Dermis microvascular lymphatic vessel endothelial cell (primary cell): ENCODE measurements at regions not wholly inside any gene's neighbourhood (a gene's known extent, or its start where the extent isn't known, plus 50 kb on each side); places are given as distances from the start of the nearest gene placed in this dataset.
A peak's percentile ranks its signal among the peaks of the same experiment; 100 is the strongest.

Source experiments
- DNase-seq, 2 donors: peaks; one replicate each; pipeline versions ENCODE4 v3.0.0 to v3.0.0-alpha.2; 2010; ENCODE audit warnings: low read depth in 2 of 2

DNA sequence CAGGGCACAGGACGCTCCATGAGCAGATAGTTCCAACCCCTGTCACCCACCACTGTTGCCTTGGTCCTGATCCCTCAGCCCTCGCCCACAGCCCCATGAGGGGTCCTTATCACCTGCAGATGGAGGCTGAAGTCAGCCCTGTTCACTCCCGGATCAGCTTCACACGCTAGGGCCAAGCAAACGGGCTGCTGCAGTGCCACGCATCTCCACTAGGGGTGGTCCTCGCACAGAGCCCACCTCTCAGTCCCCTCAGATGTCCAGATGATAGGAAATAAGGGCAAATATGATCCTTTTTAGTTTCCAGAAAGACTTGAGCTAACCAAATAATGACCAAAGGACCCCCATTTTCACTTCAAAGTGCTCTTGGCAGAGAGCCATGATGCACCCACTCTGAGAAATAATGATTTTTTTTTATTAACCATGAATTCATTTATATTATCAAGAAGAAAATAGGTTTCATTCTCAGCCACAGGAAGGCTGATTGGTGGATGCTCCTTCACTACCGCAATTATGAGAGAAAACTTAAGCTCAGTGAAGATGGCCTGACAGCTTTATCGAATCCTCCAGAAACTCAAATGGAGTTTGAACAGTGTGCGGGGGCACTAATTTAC is 71.9 kb upstream of the KLHL29 start:
- DNase-seq, result peak; percentile 27 to 43

- no peak for DNase-seq
These were observed 70.3 kb upstream of the KLHL29 start for GRCh38 chr2:23314687-23315086.

DNA sequence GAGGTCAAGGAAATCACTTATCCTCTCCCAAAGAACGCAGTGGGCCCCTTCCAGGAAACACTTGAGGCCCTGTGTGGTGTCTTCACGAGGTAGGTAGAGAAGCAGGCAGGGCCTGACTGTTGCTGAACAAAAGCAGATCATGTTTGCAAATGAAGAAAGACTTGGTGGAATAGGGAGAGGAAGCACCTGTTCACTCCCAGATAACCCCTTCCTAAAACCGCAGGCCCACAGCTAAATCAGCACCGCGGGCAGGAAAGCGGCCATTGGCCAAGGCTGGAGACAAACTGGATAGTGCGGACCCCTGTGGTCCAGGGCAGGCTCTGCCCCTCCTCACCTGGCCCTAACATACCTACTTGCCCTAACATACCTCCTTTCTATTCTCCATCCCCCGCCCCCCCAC is 64.9 kb upstream of the KLHL29 start:
- DNase-seq, result no peak

GRCh38 chr2:23321751-23322150 is 63.2 kb upstream of the KLHL29 start:
- no peak for DNase-seq

GRCh38 chr2:23322567-23323197 is 62.3 kb upstream of the KLHL29 start:
- no peak for DNase-seq

DNA sequence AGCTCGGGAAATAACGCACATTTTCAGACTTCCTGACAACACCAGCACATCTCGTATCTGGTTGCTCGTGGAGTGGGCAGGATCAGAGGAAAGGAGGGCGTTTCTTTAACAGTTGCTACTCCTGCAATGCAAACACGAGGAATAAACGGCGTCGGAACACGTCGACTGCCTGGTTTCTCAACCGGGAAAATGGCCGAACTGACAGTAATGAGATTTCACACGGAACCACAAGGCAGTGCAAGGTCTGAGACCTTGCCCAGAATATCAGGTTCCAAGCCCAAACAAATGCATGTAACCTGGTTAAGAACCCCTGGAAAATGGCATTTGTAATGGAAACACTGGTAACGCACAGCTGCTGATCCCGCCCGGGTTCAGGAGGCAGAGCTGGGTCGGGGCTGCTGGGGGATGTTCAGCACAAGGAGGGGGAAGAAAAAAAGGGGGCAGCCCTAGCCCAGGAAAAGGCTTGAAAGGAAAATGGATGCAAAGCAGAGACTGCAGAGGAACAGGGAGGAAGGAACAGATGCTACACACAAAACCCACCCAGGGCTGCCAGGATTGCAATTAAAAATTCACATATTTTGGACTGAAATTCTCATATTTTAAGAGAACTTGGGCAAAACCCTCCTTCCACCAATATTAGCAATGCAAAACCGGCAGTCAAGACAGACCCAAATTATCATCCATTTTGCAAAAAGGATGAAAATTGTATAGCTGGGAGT is 61.6 kb upstream of the KLHL29 start:
- no peak for DNase-seq

- no peak for DNase-seq
These were observed 60.9 kb upstream of the KLHL29 start for GRCh38 chr2:23323917-23324680.

DNA sequence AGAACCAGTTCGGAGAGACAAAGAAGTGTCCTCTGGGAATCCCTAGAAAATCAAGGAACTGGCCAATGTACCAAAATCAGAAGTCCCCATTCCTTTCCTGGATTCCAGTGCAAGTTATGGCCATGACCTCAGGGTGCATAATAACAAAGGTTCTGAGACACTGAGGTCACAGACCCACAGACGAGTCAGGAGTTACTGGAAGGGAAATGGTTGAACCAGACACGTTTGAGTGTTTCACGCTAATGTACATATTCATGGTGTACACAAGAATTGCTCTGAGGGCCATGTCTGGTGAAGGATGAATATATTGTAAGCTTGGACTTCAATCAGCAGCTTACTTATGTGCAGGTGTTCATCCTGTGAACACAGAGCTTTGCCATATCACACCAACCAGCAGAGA is 58.6 kb upstream of the KLHL29 start:
- no peak for DNase-seq

DNA sequence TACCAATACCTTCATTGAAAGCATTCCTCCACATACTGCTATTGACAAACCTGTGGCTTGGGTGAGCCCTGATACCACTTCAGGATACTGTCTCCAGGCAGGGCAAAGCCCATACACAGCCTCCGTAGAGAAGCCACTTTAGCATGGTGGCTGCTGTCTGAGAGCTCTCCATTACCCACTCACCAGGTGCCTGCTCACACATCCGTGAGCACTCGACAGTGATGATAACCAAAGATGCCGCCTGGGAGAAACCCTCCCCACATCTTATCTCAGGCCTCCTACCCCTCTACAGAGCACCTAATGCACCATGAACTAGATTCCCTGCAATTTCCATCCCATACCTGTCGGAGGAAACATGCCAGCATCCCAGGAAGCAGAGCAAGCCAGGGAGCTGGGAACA is 57.6 kb upstream of the KLHL29 start:
- no peak for DNase-seq

DNA sequence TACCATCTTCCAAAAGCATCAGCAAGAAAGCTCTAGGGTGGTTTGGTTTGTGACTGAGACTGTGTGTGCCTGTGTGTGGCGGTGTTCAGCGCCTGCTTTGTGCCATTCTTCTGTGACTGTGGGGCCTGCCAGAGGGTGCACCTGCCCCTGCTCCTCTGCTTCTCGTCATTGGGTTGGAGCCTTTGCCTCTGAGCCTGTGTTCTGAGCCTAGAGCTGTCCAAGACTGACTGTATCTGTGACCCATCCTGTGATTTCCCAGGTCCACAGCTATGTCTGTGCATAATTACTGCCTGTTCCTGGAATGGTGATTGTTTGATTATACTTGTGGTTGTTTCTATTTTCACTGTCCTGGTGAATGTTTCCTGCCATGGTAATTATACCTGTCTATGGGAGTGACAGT is 57.1 kb upstream of the KLHL29 start:
- no peak for DNase-seq

DNA sequence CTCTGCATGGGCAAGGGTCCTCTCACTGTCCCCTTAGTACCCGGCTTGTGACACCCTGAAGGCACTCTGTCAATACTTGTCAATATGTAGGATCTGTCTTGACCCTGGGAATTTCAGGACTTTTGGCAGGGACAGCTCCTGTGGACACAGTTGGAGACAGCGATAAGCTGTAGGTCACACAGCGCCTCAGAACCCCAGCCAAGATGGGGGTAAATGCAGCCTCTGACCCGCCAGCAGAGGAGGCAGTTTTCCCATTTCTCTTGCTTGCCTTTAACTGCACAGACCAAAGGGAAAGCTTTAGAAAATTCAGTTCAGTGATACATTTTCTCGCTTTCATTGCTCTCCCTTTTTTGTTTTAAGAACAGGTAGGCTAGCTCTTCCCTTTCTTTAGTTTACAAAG is 54.8 kb upstream of the KLHL29 start:
- DNase-seq, result peak in 1 of 2 donors; percentile 12
